H1 (cell line): ENCODE measurements at regions not wholly inside any gene's neighbourhood (a gene's known extent, or its start where the extent isn't known, plus 50 kb on each side); places are given as distances from the start of the nearest gene placed in this dataset.

Experiments used
- CTCF ChIA-PET: fragments of 300-600 bp; sonication (Branson Sonifier 250); formaldehyde crosslinking; loops from one replicate; lab custom pipeline; 2021; ENCODE audit not compliant: partially characterized antibody; lab: Charles Lee
- POLR2A ChIA-PET: fragments of 300-600 bp; sonication (Branson Sonifier 250); formaldehyde crosslinking; loops from one replicate; lab custom pipeline; 2021; ENCODE audit warnings: inconsistent platforms; ENCODE audit not compliant: partially characterized antibody; lab: Charles Lee
- DNase-seq, 2 experiments: peaks; one replicate each; pipeline versions ENCODE4 v3.0.0 to v3.0.0-alpha.2; 2010 to 2022; ENCODE audit warnings: low spot score in 2 of 2, low read depth in 1 of 2, mixed read lengths in 1 of 2
- FAIRE-seq: peaks from 2 replicates; lab custom pipeline; 2011; peaks lifted over from hg19 to GRCh38; lab: Jason Lieb, UNC
- H2AFZ ChIP-seq: 2 replicates; pipeline ENCODE4 v1.8.1; 2012; ENCODE audit warnings: low read length, inconsistent platforms
- H2AK5ac ChIP-seq: 2 replicates; pipeline ENCODE4 v1.6.1; 2013; ENCODE audit warnings: low read depth, low read length
- H2BK120ac ChIP-seq: replicated peaks from 2 replicates; pipeline ENCODE3; 2013; ENCODE audit warnings: low read depth, low read length, inconsistent platforms
- H2BK12ac ChIP-seq: 2 replicates; pipeline ENCODE4 v1.6.1; 2013; ENCODE audit warnings: low read depth, low read length
- H2BK15ac ChIP-seq: 2 replicates; pipeline ENCODE4 v1.6.1; 2013; ENCODE audit warnings: low read length
- H2BK20ac ChIP-seq: 2 replicates; pipeline ENCODE4 v1.6.1; 2013; ENCODE audit warnings: low read length
- H2BK5ac ChIP-seq: 2 replicates; pipeline ENCODE4 v1.6.1; 2013; ENCODE audit warnings: low read depth, low read length
- H3K14ac ChIP-seq: 2 replicates; pipeline ENCODE4 v1.6.1; 2013; ENCODE audit warnings: inconsistent platforms; ENCODE audit not compliant: insufficient read length
- H3K18ac ChIP-seq: 2 replicates; pipeline ENCODE4 v1.6.1; 2013; ENCODE audit warnings: low read length; ENCODE audit errors: extremely low read depth
- H3K23ac ChIP-seq: 2 replicates; pipeline ENCODE4 v1.6.1; 2013; ENCODE audit warnings: inconsistent platforms; ENCODE audit not compliant: insufficient read length
- H3K23me2 ChIP-seq: 2 replicates; pipeline ENCODE4 v1.6.1; 2013; ENCODE audit warnings: low read depth, low read length
- H3K27ac ChIP-seq: 2 replicates; pipeline ENCODE4 v1.6.1; 2011; ENCODE audit warnings: low read depth, low read length, inconsistent platforms
- H3K27me3 ChIP-seq, 4 experiments: replicated peaks in 1 of 4; 1 replicate in 1 of 4; 2 replicates in 3 of 4; pipeline versions ENCODE4 v1.6.1 to v1.8.1; 2011 to 2013; ENCODE audit warnings: low read length in 3 of 4, mild to moderate bottlenecking in 3 of 4, inconsistent platforms in 2 of 4, mixed read lengths in 2 of 4, moderate library complexity in 1 of 4; ENCODE audit not compliant: control insufficient read depth in 3 of 4, insufficient read depth in 3 of 4; ENCODE audit errors: extremely low read depth in 1 of 4
- H3K36me3 ChIP-seq, 4 experiments: 2 replicates each; pipeline versions ENCODE4 v1.6.1 to v1.8.1; 2011 to 2013; ENCODE audit warnings: mild to moderate bottlenecking in 4 of 4, low read length in 3 of 4, moderate library complexity in 2 of 4, control low read depth in 1 of 4, inconsistent platforms in 1 of 4; ENCODE audit not compliant: insufficient read depth in 4 of 4, control insufficient read depth in 2 of 4
- H3K4ac ChIP-seq: replicated peaks from 2 replicates; pipeline ENCODE3; 2013; ENCODE audit warnings: low read length, low read depth, mixed read lengths, inconsistent platforms; ENCODE audit not compliant: insufficient read length
- H3K4me1 ChIP-seq, 4 experiments: replicated peaks in 1 of 4; 1 replicate in 1 of 4; 2 replicates in 3 of 4; pipeline versions ENCODE4 v1.6.1 to v1.8.1; 2011 to 2013; ENCODE audit warnings: low read length in 3 of 4, inconsistent platforms in 2 of 4, mixed read lengths in 1 of 4; ENCODE audit not compliant: insufficient read depth in 4 of 4, control insufficient read depth in 3 of 4
- H3K4me2 ChIP-seq, 2 experiments: 2 replicates each; pipeline versions ENCODE4 v1.6.1 to v1.8.1; 2011 to 2013; ENCODE audit warnings: low read depth in 2 of 2, low read length in 2 of 2, control low read depth in 1 of 2, inconsistent platforms in 1 of 2, mild to moderate bottlenecking in 1 of 2; ENCODE audit not compliant: insufficient read depth in 1 of 2
- H3K4me3 ChIP-seq, 4 experiments: fragments of 200-600, 300-600 bp in 1 of 4; sonication (generic), shearing (Covaris generic), sonication (Bioruptor Twin) in 1 of 4; 2 replicates each; pipeline versions ENCODE4 v1.5.1 to v1.8.1; 2011 to 2016; ENCODE audit warnings: low read length in 4 of 4, low read depth in 3 of 4, control low read depth in 2 of 4, inconsistent platforms in 2 of 4, mild to moderate bottlenecking in 2 of 4, mixed read lengths in 1 of 4, moderate library complexity in 1 of 4; ENCODE audit not compliant: insufficient read depth in 2 of 4; ENCODE audit errors: extremely low read depth in 1 of 4
- H3K56ac ChIP-seq: replicated peaks from 2 replicates; pipeline ENCODE3; 2013; ENCODE audit warnings: low read depth, mild to moderate bottlenecking, mixed read lengths, low read length, inconsistent platforms; ENCODE audit not compliant: insufficient read length
- H3K79me1 ChIP-seq: 2 replicates; pipeline ENCODE4 v1.6.1; 2013; ENCODE audit warnings: low read depth, low read length, control low read depth
- H3K79me2 ChIP-seq, 2 experiments: 2 replicates each; pipeline versions ENCODE4 v1.6.1 to v1.8.1; 2012 to 2013; ENCODE audit warnings: low read length in 2 of 2, mild to moderate bottlenecking in 2 of 2, inconsistent platforms in 1 of 2; ENCODE audit not compliant: insufficient read depth in 2 of 2, control insufficient read depth in 1 of 2
- H3K9ac ChIP-seq, 4 experiments: replicated peaks in 1 of 4; 1 replicate in 1 of 4; 2 replicates in 3 of 4; pipeline versions ENCODE4 v1.6.1 to v1.8.1; 2011 to 2013; ENCODE audit warnings: low read depth in 3 of 4, low read length in 3 of 4, control low read depth in 2 of 4, mild to moderate bottlenecking in 2 of 4, moderate library complexity in 2 of 4, inconsistent platforms in 1 of 4; ENCODE audit errors: extremely low read depth in 1 of 4
- H3K9me3 ChIP-seq, 2 experiments: 2 replicates each; pipeline versions ENCODE4 v1.6.1 to v1.8.1; 2012 to 2013; ENCODE audit warnings: mild to moderate bottlenecking in 2 of 2, moderate library complexity in 2 of 2, control low read depth in 1 of 2, inconsistent platforms in 1 of 2, low read depth in 1 of 2, low read length in 1 of 2, mixed read lengths in 1 of 2; ENCODE audit not compliant: insufficient read depth in 2 of 2
- H4K20me1 ChIP-seq, 2 experiments: replicated peaks in 1 of 2; 2 replicates each; pipeline versions ENCODE3 to v1.8.1; 2011 to 2013; ENCODE audit warnings: inconsistent platforms in 2 of 2, low read length in 2 of 2, mild to moderate bottlenecking in 1 of 2; ENCODE audit not compliant: insufficient read depth in 2 of 2, control insufficient read depth in 1 of 2
- H4K5ac ChIP-seq: 2 replicates; pipeline ENCODE4 v1.6.1; 2013; ENCODE audit warnings: low read length, low read depth, mixed read lengths, inconsistent platforms; ENCODE audit not compliant: insufficient read length
- H4K8ac ChIP-seq: 2 replicates; pipeline ENCODE4 v1.8.0; 2013; ENCODE audit warnings: mild to moderate bottlenecking, moderate library complexity, low read length, inconsistent platforms; ENCODE audit not compliant: insufficient read depth; ENCODE audit errors: extremely low read depth
- H4K91ac ChIP-seq: replicated peaks from 2 replicates; pipeline ENCODE3; 2013; ENCODE audit warnings: low read length, mixed read lengths, inconsistent platforms; ENCODE audit not compliant: insufficient read length
- ATF2 ChIP-seq: IDR thresholded peaks from 2 replicates; pipeline ENCODE4 v1.6.1; 2012; ENCODE audit warnings: low read length, inconsistent platforms
- CBX8 ChIP-seq: fragments of 300-800, 300-1000 bp; sonication (generic); IDR thresholded peaks from 2 replicates; pipeline ENCODE4 v1.7.1; 2016; ENCODE audit warnings: low read depth, low read length, borderline replicate concordance
- CHD2 ChIP-seq: IDR thresholded peaks from 2 replicates; pipeline ENCODE4 v1.6.1; 2012; ENCODE audit warnings: low read length, improper control_type of control experiment
- CREB1 ChIP-seq: IDR thresholded peaks from 2 replicates; pipeline ENCODE4 v1.6.1; 2012; ENCODE audit warnings: inconsistent platforms
- CTBP2 ChIP-seq: IDR thresholded peaks from 2 replicates; pipeline ENCODE4 v1.7.0; 2011; ENCODE audit warnings: borderline replicate concordance, mild to moderate bottlenecking, moderate library complexity, mixed read lengths, low read length; ENCODE audit not compliant: insufficient read depth, insufficient read length
- GABPA ChIP-seq: IDR thresholded peaks from 2 replicates; pipeline ENCODE4 v1.6.1; 2011; ENCODE audit warnings: mild to moderate bottlenecking, low read length, moderate library complexity, borderline replicate concordance; ENCODE audit not compliant: insufficient read depth
- KDM1A ChIP-seq: fragments of 200-600, 300-600 bp; sonication (generic); IDR thresholded peaks from 2 replicates; pipeline ENCODE4 v1.7.1; 2016; ENCODE audit warnings: mild to moderate bottlenecking, low read length, borderline replicate concordance
- POLR2AphosphoS5 ChIP-seq: IDR thresholded peaks from 2 replicates; pipeline ENCODE4 v1.6.1; 2011; ENCODE audit warnings: low read depth, low read length
- RAD21 ChIP-seq, 2 experiments: IDR thresholded peaks in 1 of 2; conservative IDR thresholded peaks in 1 of 2; 2 replicates each; pipeline ENCODE4 v1.6.1; 2011; ENCODE audit warnings: low read depth in 2 of 2, low read length in 2 of 2, improper control_type of control experiment in 1 of 2, inconsistent platforms in 1 of 2, mild to moderate bottlenecking in 1 of 2, moderate library complexity in 1 of 2
- TBP ChIP-seq: IDR thresholded peaks from 2 replicates; pipeline ENCODE4 v1.6.1; 2011; ENCODE audit warnings: low read depth, low read length, improper control_type of control experiment
- WGBS, 2 experiments: shearing (Covaris generic) in 1 of 2; methylation state at CpG; one replicate each; pipeline versions ENCODE4 v1.1.6 to v1.1.7; 2013 to 2015; ENCODE audit warnings: low lambda C conversion rate in 2 of 2, mixed read lengths in 2 of 2, inconsistent platforms in 1 of 2, low coverage in 1 of 2, missing lambda C conversion rate in 1 of 2; ENCODE audit not compliant: insufficient replicate concordance in 2 of 2, insufficient coverage in 1 of 2, insufficient read length in 1 of 2; ENCODE audit errors: extremely low coverage in 1 of 2, missing lambda C conversion rate in 1 of 2; 5-methylcytosine and 5-hydroxymethylcytosine counted together

- Histone ChIP-seq H2BK15ac (no peak overlapping the region), H4K5ac (no peak overlapping the region), H3K79me1 (no peaks in the 10 kb centered on the region), H3K4ac (no peak overlapping the region), H3K56ac (no peak overlapping the region), H2AFZ (no peak overlapping the region), H2AK5ac (no peak overlapping the region), H4K20me1 (no peaks in the 10 kb centered on the region), H4K91ac (no peak overlapping the region), H2BK120ac (no peak overlapping the region), H3K4me2 (no peak overlapping the region), H2BK20ac (no peak overlapping the region), H3K14ac (no peak overlapping the region), H3K9ac (no peak overlapping the region), H3K4me1 (peaks cover 0 to 6% (median under 1%) of the 10 kb centered on the region in 4 experiments; a peak in 3 of 7 replicates), H2BK5ac (no peak overlapping the region), H4K8ac (no peak overlapping the region), H3K23me2 (no peaks in the 10 kb centered on the region), H3K27me3 (no peaks in the 10 kb centered on the region), H3K9me3 (no peaks in the 10 kb centered on the region), H3K18ac (no peak overlapping the region), H3K36me3 (no peaks in the 10 kb centered on the region), H3K23ac (no peak overlapping the region), H2BK12ac (no peak overlapping the region), H3K4me3 (no peak overlapping the region), H3K27ac (no peak overlapping the region), H3K79me2 (no peaks in the 10 kb centered on the region)
- ChIA-PET CTCF (no interaction called here), POLR2A (no interaction called here)
- DNase-seq, result peak in 1 of 2 experiments; percentile 16
- TF ChIP-seq POLR2AphosphoS5 (no peak), GABPA (no peak), CHD2 (no peak), ATF2 (no peak), CREB1 (no peak), TBP (no peak), CTBP2 (no peak), CBX8 (no peak), KDM1A (no peak), RAD21 (IDR thresholded peaks at IDR 0.05 in 1 of 2, conservative IDR thresholded peaks at IDR 0.05 in 1 of 2; ENCODE audit: low read depth in 2 of 2, low read length in 2 of 2) (no peak)
- 78% methylated on average over 6 of the region's 7 CpGs; no CpG with 5 or more reads in 1 of the 2 experiments for WGBS, 2 experiments
- FAIRE-seq, result no peak
Measured at GRCh38 chr1:30375156-30375555, 348.2 kb downstream of the MATN1 start.
